ENCODE measurements at regions not wholly inside any gene's neighbourhood (a gene's known extent, or its start where the extent isn't known, plus 50 kb on each side); places are given as distances from the start of the nearest gene placed in this dataset.
"Not testable (repeated sequence)": the region's sequence is repeated elsewhere in the genome, so short reads cannot be mapped to it uniquely, and the experiment has no call there.

DNA sequence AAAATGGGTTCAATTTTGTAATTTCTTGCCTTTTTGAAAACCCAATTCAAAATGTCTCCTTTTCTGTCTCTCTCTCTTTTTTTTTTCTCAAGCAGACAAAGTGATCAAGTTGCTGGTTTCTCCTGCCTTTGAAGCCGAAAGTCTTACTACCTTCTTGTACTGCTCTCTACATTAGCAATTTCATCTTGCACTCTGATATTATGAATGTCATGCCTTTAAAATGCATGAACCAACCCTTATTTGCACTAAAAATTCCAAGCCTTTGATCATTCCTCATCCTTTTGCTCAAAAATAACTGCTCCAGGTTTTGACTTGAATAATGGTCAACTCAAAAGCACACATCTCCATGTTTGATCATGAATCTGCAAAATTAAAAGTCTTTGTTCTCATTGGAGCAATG is 125.2 kb downstream of the CETN3 start:
- no peak for DNase-seq

DNA sequence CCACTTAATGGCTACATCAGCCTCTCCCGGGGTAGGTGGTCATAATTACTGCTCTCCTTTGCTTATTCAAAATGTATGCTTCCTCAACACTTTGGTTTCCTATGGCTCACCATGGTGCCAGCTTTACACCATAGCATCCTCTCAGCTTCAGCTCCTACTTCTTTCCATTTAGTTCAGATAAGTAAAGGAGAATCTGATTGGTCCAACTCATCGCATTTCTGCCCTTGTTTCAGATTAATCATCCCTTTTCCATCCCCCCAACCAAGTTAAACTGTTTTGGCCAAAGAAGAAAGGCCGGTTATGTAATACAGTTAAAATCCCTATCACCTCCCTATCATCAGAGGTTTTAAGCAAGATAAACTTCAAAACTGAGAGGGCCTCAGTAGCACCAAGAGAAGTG is 130.5 kb downstream of the CETN3 start:
- DNase-seq: no peak

DNA sequence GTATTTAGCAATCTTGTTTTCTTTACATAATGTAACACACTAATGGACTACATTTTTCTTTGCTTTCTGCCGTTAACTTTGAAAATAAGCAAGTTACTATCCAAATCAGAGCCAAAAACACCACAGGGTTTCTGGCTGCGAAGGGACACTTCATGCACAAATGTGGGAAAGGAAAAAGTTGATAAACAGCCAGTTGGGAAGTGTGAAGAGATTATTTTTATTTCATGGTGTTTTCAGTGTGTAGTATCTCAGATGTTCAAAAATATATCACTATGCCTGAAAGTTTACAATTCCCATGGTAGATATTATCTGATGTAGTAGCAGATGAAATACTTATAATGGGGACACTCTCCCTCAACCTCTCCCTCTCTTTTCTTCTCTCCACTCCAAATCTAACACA is 135.3 kb downstream of the CETN3 start:
- no peak for DNase-seq

DNA sequence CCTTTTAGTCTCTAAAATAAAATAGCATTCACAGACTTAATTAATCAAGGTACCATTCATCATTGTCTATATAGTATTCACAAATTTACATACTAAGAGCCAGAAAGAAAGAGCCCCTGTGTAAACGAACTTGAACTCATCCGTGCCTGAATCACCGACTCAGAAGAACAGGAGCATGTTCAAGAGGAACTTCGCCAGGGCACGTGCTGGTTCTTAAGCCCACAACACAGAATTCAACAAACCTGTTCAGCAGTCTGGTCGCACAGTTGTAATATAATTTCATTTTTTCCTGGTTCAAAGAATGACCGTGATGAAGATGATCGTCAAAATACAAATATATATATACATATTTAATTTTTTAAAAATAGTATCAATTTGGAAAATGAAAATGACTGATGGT is 141.9 kb downstream of the CETN3 start:
- DNase-seq: no peak

DNA sequence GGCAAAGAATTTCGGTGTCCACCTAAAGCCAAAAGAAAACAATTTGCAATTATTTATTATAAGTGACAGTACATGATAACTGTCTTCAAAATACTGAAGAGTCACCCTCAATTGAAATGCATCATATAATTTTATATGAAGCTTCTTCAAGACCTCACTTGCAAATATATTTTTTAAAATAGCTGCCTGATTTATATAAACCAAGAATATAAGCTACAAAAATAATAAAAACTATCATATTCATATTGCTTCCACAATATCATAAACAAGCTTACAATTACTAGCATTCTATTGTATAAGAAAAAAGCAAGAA is 144.1 kb downstream of the CETN3 start:
- DNase-seq: no peak

DNA sequence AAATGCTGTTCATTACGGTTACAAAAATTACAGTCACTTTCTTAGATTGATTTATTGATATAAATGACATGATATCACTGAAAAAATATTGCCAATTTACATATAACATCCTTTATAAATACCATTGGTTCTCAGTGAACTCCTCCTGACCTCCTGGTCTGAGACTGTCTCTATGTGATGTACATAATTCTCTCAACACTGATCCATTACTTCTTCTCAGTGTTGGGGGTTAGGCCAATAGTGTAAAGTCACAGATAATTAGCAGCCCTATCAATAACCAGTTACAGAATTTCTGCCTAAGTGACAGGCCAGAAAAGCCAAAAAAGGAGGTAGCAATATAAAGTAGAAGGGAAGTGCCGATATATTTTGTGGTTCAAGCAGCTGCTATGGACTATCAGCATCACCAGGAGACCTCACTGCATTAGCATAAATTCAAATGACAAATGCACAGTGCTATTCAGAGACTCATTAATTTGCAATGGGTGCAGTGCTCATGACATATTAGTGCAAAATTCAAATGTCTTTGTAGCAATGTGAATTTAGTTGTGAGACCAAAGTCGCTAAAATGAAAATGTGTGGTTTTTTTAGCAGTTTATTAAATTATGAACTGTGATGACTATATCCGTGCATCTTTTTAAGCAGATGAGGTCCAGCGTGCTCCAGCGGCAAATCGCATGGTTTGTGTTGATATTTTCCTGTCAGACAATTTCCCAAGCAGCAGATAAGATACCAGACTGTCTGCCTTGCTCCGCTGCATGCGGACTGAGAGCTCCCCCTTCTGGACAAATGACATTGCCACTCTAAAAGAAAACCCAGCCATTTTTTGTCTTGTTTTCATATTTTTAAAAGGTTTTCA is 144.6 kb downstream of the CETN3 start:
- peak; percentile 4 to 48 for DNase-seq

DNA sequence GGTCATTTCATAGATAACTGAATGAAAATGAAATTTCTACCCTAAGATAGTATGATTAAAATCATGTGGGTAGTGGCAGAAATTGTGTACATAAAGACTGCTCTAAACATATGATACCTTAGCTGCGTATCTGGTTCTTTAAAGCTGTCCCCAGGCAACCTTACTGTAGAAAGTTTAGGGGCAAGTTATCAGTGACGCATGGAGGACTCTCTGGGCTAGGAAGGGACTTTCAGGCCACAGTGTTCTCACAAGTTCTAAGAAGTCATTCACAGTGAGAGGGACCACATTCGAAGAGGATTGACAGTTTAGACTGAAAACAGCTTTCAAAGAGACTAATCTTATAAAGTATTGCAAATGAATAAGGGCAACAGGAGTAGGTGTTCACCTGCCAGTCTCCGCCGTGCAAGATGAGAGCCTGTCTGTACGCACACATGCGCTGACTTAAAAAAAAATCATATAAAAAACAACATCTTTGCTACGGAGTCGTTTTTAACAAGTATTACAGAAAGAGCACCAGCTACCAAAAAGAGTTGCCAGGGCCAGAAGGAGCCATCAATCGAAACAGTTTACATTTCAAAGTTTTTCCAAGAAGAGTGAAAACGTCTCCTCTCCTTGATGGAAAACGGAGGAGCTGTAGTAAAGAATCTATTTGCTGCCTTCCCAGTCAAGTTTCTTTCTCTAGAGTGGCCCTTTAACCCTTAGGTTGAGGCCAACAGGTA is 146.3 kb downstream of the CETN3 start:
- no peak for DNase-seq

DNA sequence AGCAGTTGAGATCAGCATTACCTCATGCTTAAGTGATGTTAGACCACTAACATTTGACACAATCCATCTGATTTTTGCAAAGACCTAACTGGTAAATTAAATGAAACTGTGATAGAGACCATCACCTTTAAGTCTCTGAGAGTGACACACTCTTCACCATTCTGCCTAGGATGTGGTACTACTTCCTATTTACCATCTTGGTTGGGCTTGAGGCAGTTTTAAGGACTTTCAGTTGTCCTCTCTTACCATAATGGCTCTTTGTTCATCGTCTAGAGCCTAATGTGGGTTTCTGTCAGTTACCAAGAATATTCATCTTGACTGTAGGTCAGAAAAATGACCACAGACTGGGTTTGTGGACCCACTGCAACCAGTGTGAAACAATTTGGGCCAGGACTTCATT is 158.1 kb downstream of the CETN3 start:
- DNase-seq: no peak

DNA sequence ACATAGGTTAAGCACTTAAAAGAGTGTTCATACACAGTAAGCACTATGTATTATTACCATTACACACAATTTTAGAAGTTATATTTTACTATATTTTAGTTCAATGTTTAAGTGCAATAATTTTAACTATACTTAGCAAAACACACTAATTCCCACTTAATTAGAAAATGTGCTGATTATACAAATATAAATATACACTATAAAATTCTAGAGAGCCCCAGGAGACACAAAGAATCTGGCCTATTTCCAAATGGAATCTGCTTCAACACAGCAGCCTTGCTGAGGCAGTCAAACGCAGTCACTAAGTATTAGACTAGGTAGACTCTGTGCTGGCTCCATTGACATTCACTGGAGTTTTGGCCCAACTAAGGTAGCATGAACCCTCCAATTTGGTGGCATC is 160.9 kb downstream of the CETN3 start:
- DNase-seq: no peak

DNA sequence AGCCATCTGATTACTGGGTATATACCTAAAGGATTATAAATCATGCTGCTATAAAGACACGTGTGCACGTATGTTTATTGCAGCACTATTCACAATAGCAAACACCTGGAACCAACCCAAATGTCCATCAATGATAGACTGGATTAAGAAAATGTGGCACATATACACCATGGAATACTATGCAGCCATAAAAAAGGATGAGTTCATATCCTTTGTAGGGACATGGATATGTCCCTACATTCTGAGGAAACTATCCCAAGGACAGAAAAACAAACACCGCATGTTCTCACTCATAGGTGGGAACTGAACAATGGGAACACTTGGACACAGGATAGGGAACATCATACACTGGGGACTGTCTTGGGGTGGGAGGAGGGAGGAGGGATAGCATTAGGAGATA is 165.7 kb downstream of the CETN3 start:
- not testable (repeated sequence) for DNase-seq

DNA sequence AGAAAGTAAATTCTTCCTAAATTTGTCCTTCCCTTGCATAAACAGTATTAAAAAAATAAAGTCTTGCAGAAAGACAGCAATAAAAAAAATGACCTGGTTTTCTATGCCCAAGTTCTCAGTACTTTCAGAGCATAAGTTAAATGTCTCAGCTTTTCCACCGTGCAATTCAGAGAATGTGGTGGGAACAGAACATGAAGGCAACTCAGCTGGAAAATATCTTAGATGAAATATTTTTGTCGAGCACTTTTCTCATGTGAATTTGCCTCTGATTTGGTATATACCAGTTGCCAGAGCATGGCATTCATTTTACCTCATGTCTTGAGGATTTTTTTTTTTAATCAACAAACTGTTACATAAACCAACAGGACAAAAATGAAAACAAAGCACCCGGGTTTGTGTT is 176.1 kb downstream of the CETN3 start:
- DNase-seq: no peak

DNA sequence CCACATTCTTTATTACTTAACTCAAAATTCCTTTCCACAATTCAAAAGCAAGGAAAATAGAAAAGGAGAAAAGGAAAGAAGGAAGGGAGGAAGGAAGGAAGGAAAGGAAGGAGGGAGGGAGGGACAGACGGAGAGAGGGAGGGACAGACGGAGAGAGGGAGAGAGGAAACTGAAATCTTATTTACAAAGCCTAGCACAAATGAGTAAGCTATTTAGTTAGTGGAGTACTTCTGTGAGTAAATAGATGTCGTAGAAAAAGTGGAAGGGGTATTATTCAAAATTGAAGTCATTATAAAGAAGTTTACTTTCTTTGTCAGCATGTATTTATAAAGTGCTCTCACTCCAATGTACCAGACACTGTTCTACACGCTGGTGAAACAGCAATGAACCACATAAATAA is 177.9 kb downstream of the CETN3 start:
- no peak for DNase-seq

DNA sequence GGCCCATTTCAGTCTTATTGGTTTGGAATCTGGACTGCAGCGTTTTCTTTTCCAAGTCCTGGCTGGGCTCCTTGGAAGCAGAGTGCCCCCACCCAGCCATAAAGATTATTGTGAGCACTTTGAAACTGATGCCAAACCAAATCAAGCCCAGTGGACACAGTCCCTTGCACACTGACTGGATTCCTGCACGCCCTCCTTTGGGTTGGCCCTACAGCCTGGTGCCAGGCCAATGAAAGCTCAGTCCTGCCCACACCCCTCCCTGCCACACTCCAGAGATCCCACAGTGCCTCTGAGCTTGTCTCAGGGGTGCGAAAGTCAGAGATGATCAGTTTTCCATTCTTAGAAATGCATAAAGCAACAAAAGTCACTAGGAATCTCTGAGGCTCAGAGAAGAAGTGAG is 181.9 kb downstream of the CETN3 start:
- DNase-seq: no peak

DNA sequence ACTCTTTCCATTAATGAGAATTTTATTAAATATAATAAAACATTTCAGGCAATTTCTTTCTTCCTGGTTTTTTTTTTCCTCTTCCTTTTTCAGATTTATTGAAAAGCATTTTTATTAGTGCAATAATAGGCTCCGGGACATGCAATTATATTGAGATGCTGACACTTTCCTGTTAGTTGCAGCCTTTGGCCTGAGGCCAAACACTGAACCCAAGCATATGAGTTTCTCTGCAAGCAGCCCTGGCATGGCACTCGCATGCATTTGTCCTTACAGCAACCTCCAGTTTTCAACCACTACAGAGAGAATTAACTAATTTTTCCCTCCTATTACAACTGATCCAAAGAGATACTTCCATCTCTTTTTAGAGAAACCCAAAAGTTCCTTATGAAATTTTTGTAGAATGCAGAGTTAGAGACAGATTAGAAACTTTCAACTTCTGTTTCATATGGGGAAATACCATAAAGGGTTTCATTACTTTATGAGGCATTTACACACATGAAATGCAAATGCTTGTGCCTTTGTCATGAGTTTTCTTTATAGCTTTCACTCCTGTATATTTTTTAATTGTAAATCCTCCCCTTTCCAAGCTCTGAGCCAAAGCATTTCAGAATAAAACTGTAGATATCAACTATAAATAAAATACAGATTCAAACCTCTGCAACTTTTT is 183.0 kb downstream of the CETN3 start:
- no peak for DNase-seq

DNA sequence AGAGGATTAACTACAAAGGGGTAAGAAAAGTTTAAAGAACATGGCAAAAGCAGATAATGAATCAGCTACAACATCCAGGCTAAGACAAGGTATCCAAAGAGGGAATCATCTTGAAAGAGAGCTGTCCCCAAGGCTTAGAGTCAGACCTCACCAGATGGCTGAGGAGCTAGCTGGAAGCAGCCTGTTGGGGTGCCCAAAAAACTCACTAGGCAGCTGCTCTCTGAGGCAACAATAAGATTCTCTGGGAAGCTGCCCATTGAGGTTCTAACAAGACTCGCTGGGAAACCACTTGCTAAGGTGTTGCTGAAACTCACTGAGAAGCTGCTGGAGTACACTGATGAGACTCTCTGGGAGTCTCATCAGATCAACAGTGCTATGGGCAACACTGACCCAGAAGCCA is 185.2 kb downstream of the CETN3 start:
- no peak for DNase-seq

DNA sequence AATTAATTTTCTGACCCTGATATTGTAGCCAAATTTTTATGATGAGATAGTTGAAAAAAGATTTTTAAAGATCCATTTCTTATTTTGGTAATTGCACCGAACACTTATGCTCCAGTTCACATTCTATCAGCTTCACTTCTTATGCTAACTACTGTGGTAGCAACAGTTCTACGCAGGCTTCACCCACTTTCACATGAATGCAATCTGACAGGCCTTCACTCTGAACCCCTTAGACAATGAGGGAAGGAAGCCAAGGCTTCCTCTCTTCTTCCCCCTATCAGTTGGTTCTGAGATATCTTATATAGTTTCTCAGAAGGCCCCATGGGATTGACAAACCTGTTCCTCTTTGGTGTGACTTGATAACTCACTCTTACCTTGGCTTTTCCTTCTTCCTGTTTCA is 185.8 kb downstream of the CETN3 start:
- no peak for DNase-seq

DNA sequence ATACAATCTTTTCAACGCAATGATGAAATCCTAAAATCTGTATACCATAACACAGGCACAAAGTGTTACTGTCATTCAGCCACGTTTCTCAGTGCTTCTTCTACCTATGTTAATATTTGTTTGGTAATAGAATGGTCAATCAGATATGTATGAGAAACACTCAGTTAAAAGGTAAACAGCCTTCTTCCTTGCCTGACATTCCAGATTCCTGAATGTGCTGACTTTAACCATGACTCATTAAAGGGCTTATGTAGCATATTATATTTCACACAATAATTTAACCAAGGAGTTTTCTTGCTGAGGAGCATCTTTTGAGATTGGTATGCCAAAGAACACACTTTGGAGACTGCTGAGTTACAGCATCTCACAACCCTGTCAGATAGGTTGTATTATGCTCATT is 187.6 kb downstream of the CETN3 start:
- DNase-seq: no peak

DNA sequence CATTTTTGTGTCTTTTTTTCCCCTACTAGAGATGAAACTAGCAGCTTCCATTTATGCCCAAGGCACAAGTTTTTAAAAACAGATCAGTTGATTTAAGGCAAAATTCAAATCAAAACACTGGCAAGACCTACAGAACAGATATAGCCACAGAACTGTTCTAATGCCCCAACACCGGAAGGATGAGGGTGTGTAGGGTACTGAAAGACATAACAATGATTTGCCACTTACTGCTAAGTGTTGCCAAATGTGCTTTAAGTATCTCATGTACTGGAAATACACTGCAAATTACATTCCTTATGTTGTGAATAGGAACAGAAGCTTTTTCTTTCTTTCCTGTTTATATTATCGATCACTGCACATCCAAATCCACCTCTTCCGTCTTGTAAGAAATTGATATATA is 189.0 kb downstream of the CETN3 start:
- no peak for DNase-seq

DNA sequence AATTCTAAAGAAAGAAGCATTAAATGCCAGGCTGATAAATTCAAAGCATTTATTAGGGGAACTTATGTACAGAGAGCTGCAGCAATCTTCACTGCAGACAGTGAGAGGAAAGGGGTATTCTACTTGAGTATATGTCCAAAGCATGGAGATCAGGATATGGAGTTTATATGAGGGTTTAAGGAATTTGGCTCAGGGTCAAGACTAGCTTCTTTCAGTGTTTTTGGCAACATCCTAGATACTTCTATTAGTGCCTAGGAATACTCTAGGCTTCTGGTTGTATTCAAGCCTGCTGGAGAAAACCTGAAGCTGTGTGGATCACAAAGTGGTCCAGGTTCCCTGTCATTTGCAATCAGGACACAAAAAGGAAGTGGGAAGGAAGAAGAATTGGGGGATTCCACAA is 194.6 kb downstream of the CETN3 start:
- DNase-seq: no peak

DNA sequence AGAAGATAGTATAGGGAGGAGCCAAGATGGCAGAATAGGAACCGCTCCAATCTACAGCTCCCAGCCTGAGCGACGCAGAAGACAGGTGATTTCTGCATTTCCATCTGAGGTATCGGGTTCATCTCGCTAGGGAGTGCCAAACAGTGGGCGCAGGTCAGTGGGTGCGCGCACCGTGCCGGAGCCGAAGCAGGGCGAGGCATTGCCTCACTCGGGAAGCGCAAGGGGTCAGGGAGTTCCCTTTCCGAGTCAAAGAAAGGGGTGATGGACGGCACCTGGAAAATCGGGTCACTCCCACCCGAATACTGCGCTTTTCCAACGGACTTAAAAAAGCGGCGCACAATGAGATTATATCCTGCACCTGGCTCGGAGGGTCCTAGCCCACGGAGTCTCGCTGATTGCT is 201.2 kb downstream of the CETN3 start:
- not testable (repeated sequence) for DNase-seq

DNA sequence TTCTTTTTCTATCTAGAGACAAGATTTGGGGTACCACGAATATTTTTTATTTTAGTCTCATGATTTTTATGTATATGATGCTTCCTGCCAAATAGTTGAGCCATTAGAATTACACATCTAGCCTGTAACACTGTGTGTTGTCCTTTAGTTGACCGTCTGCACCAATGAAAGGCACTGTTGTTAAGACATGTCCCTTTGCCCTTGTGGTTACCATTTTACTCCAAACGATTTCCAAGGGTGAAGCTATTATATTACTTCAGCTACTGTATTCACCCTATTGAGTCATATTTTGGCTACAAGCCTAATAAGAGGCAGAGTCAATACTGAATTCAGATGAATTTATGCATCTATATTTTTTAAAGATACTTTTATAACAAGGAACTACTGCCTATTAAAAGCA is 207.6 kb downstream of the CETN3 start:
- no peak for DNase-seq

DNA sequence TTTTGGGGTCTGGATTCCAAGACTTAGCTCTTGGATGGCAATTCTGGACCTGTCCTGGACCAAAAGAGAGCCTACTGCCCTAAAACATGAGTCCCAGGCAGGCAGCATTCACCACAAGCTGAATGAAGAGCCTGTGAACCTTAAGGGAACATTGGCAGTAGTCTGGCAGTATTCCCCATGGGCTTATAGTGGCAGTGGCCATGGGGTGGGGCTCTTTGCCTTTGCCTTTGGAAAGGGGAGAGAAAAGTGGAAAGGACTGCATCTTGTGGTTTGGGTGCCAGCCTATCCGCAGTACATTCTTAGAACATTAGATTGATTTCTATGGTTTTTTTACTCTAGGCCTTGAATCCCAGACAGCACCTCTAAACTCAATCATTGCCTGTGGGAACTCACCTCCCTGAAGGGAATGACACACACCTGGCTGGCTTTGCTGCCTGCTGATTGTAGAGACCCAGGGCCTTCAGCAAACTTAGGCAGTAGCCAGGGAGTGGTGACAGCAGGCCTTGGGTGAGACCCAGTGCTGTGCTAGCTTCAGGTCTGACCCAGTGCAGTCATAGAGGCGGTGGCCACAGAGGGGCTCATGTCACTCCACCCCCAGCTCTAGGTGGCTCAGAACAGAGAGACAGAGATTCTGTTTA is 216.3 kb downstream of the CETN3 start:
- DNase-seq: no peak

DNA sequence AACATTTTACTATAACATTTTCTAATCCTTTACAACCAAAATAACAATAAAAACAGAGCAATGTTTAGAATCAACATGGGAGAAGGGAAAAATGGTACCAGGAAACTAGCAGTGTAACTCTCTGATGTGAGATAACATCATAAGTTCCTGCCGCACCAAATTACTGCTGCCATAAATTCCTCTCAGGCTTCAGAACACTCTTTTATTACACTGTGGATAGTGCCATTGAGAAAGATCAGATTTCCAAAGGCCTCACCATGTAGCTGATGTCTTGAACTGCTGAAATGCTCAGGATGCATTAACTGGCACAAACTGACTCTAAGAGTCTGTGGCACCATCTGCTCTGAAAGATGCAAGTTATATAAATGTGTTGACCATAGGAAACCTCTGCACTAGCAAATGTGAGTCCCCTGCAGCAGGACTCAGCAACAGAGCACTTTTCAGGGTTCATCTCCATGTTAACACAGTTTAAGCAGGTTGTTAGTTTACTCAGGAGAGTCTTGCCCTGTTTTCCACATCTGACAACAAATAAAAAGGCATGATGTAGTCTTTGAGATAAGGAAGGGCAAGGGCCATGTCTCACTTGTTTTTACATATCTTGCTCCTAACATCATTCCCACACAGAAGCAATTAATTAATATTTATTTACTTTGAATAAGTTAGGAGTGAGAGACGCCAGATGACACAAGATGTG is 218.1 kb downstream of the CETN3 start:
- no peak for DNase-seq
